Large intestine (tissue), 3 donors: ENCODE measurements at regions not wholly inside any gene's neighbourhood (a gene's known extent, or its start where the extent isn't known, plus 50 kb on each side); places are given as distances from the start of the nearest gene placed in this dataset.
"Not testable (repeated sequence)": the region's sequence is repeated elsewhere in the genome, so short reads cannot be mapped to it uniquely, and the experiment has no call there.

ENCODE experiments used
- DNase-seq, 2 donors: peaks; one replicate each; pipeline versions ENCODE4 v3.0.0 to v3.0.0-alpha.2; 2013
- H3K27ac ChIP-seq: one replicate; pipeline ENCODE4 v1.5.1; 2013; ENCODE audit warnings: low read length
- H3K27me3 ChIP-seq: 2 replicates; pipeline ENCODE4 v1.6.1; 2013; ENCODE audit warnings: low read length; ENCODE audit not compliant: control insufficient read depth, insufficient read depth
- H3K36me3 ChIP-seq: 2 replicates; pipeline ENCODE4 v1.6.1; 2013; ENCODE audit warnings: low read length; ENCODE audit not compliant: control insufficient read depth, insufficient read depth
- H3K4me1 ChIP-seq: one replicate; pipeline ENCODE4 v1.6.1; 2013; ENCODE audit warnings: low read length; ENCODE audit not compliant: control insufficient read depth, insufficient read depth
- H3K4me3 ChIP-seq: one replicate; pipeline ENCODE4 v1.5.1; 2013; ENCODE audit warnings: low read length
- H3K9me3 ChIP-seq: one replicate; pipeline ENCODE4 v1.6.1; 2013; ENCODE audit warnings: mild to moderate bottlenecking, low read depth, low read length, moderate library complexity; ENCODE audit not compliant: control insufficient read depth
- WGBS: methylation state at CpG from one replicate; pipeline ENCODE4 v1.1.5; 2013; ENCODE audit warnings: low lambda C conversion rate; ENCODE audit not compliant: insufficient coverage; 5-methylcytosine and 5-hydroxymethylcytosine counted together

- Histone ChIP-seq H3K27me3 (no peaks in the 10 kb centered on the region), H3K36me3 (no peaks in the 10 kb centered on the region), H3K9me3 (peaks cover 10% of the 10 kb centered on the region), H3K4me3 (no peak overlapping the region), H3K4me1 (no peaks in the 10 kb centered on the region), H3K27ac (no peak overlapping the region)
- no peak for DNase-seq
- 40% methylated on average over 1 of the region's 5 CpGs for WGBS
These were observed 259.5 kb upstream of the IRS2 start for GRCh38 chr13:110045919-110046318.

GRCh38 chr13:110045202-110045601 is 258.8 kb upstream of the IRS2 start:
- Histone ChIP-seq H3K4me1 (no peaks in the 10 kb centered on the region), H3K36me3 (no peaks in the 10 kb centered on the region), H3K9me3 (peaks cover 10% of the 10 kb centered on the region), H3K4me3 (no peak overlapping the region), H3K27ac (no peak overlapping the region), H3K27me3 (no peaks in the 10 kb centered on the region)
- DNase-seq, result no peak
- WGBS, result 100% methylated on average over 4 of the region's 10 CpGs

DNA sequence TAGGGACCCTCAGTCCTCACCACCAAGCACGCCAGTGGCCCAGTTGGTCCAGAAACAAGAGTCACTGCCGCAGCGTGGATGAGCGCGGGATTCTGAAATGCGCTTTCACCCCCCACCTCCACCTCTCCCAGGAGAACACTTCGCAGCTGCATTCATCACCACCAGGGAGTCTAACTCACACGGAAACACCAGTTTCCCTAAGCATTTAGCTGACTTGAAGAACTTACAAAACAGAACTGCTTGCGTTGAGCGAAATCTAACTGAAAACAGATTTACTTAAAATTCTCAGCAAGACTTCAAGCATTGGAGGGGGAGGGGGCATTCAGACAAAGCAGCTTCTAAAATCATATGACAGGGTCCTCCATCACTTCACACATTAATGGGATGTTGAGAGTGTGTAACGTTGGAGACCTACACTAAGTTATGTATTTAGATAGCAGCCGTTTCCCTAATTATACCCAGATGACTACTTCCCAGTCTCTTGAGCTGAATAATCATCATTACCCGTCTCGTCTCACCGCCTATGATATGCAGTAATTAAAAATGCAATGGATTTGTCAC is 258.2 kb upstream of the IRS2 start:
- Histone ChIP-seq H3K27ac (no peak overlapping the region), H3K27me3 (no peaks in the 10 kb centered on the region), H3K36me3 (no peaks in the 10 kb centered on the region), H3K4me3 (no peak overlapping the region), H3K9me3 (peaks cover 10% of the 10 kb centered on the region), H3K4me1 (no peaks in the 10 kb centered on the region)
- no peak for DNase-seq
- no CpG with 5 or more reads among the region's 15 CpGs for WGBS

DNA sequence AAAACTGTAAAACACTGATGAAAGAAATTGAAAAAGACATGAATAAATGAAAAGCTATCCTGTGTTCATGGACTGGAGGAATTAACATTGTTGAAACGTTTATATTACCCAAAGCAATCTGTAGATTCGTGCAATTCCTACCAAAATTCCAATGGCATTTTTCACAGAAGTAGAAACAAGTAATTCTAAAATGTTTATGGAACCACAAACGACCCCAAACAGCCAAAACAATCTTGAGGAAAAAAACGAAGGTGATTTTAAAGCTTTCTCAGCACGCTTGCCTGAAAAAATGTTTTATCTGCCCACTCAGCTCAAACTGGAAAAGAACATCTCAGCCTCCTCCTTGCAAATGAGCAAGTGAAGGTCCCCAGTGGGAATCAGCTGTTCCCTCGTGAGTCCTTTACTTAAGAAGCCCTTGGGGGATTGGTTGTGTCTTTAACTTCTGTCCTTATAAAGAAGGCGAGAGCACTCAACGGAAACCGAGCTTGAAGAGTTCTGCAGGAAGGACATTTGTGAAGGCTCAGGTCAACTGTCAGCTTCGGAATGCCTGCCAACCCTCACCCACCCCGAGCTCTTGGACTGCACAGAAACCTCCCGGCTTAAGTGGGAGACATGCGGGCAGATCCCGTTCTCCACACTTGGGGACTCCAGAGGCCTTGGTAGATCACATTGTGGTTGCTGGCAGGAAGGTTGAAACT is 256.0 kb upstream of the IRS2 start:
- Histone ChIP-seq H3K9me3 (peaks cover 10% of the 10 kb centered on the region), H3K4me3 (no peak overlapping the region), H3K27ac (no peak overlapping the region), H3K36me3 (no peaks in the 10 kb centered on the region), H3K4me1 (no peaks in the 10 kb centered on the region), H3K27me3 (no peaks in the 10 kb centered on the region)
- DNase-seq, result no peak
- 100% methylated on average over 3 of the region's 14 CpGs for WGBS

DNA sequence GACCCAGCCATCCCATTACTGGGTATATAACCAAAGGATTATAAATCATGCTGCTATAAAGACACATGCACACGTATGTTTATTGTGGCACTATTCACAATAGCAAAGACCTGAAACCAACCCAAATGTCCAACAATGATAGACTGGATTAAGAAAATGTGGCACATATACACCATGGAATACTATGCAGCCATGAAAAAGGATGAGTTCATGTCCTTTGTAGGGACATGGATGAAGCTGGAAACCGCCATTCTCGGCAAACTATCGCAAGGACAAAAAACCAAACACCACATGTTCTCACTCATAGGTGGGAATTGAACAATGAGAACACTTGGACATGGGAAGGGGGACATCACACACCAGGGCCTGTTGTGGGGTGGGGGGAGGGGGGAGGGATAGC is 255.3 kb upstream of the IRS2 start:
- not testable (repeated sequence) for H3K36me3 ChIP-seq, H3K9me3 ChIP-seq, H3K27ac ChIP-seq, DNase-seq, H3K4me1 ChIP-seq, H3K27me3 ChIP-seq, H3K4me3 ChIP-seq
- WGBS, result no CpG with 5 or more reads among the region's 4 CpGs

- no peaks in the 10 kb centered on the region for H3K4me1 ChIP-seq
- no peak overlapping the region for H3K27ac ChIP-seq
- H3K4me3 ChIP-seq, result no peak overlapping the region
- no peak for DNase-seq
- no peaks in the 10 kb centered on the region for H3K36me3 ChIP-seq
- H3K9me3 ChIP-seq, result peaks cover 2% of the 10 kb centered on the region
- 100% methylated on average over 1 of the region's 2 CpGs for WGBS
- no peaks in the 10 kb centered on the region for H3K27me3 ChIP-seq
These were observed 251.7 kb upstream of the IRS2 start for GRCh38 chr13:110037925-110038573.

DNA sequence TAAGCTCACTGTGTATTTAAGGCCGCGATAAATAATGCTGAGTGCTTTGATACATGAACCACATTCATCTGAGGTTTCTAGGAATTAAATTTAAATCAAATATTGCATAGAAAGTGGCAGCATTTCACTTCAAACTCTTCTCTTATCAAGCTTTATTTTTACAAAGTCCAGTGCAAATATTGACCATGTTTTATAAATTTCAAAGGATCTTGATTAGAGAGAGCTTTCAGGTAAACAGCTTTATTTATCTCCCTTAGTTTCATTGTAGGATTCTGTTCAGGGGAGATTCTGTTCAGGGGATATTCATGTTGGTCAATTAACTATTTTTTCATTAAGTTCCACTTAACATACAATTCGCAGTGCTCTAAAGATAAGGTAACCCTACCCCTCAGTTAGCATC is 249.7 kb upstream of the IRS2 start:
- 100% methylated on average over 2 of the region's 3 CpGs for WGBS
- Histone ChIP-seq H3K9me3 (no peaks in the 10 kb centered on the region), H3K4me1 (no peaks in the 10 kb centered on the region), H3K4me3 (no peak overlapping the region), H3K27me3 (no peaks in the 10 kb centered on the region), H3K27ac (no peak overlapping the region), H3K36me3 (no peaks in the 10 kb centered on the region)
- no peak for DNase-seq

- no peak overlapping the region for H3K4me3 ChIP-seq
- no CpG with 5 or more reads among the region's 4 CpGs for WGBS
- H3K27me3 ChIP-seq, result no peaks in the 10 kb centered on the region
- no peak overlapping the region for H3K27ac ChIP-seq
- H3K9me3 ChIP-seq, result no peaks in the 10 kb centered on the region
- no peak for DNase-seq
- H3K36me3 ChIP-seq, result no peaks in the 10 kb centered on the region
- no peaks in the 10 kb centered on the region for H3K4me1 ChIP-seq
These were observed 247.7 kb upstream of the IRS2 start for GRCh38 chr13:110034031-110034549.

DNA sequence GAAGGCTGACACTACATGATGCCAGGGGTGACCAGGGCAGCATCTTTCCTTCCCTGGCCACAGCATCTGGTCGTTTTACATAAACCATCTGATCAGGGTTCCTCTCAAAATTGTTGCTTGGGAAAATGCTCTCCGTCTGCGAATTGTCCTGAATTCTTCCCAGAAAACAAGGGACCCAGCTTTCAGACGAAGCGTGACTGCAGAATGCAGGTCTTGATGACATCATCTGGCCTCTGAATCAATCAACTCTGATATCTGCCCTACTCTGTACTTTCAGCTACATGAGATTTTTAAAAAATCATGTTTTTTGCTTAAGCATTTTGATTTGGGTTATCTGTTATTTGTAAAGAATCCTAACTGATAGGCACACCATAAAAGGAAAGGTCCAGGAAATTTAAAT is 246.6 kb upstream of the IRS2 start:
- H3K27me3 ChIP-seq, result no peaks in the 10 kb centered on the region
- no peaks in the 10 kb centered on the region for H3K9me3 ChIP-seq
- H3K4me3 ChIP-seq, result no peak overlapping the region
- no peak for DNase-seq
- no CpG with 5 or more reads among the region's 5 CpGs for WGBS
- H3K27ac ChIP-seq, result no peak overlapping the region
- no peaks in the 10 kb centered on the region for H3K4me1 ChIP-seq
- H3K36me3 ChIP-seq, result no peaks in the 10 kb centered on the region

GRCh38 chr13:110030394-110030928 is 244.1 kb upstream of the IRS2 start:
- H3K27ac ChIP-seq, result no peak overlapping the region
- no peak for DNase-seq
- no peak overlapping the region for H3K4me3 ChIP-seq
- no peaks in the 10 kb centered on the region for H3K36me3 ChIP-seq
- WGBS, result 60% methylated on average over 3 of the region's 7 CpGs
- H3K4me1 ChIP-seq, result no peaks in the 10 kb centered on the region
- no peaks in the 10 kb centered on the region for H3K27me3 ChIP-seq
- no peaks in the 10 kb centered on the region for H3K9me3 ChIP-seq
